Anterior cingulate cortex (tissue), 58 donors: ENCODE measurements at regions not wholly inside any gene's neighbourhood (a gene's known extent, or its start where the extent isn't known, plus 50 kb on each side); places are given as distances from the start of the nearest gene placed in this dataset.
"Not testable (repeated sequence)": the region's sequence is repeated elsewhere in the genome, so short reads cannot be mapped to it uniquely, and the experiment has no call there.

Experiments used
- DNase-seq, 58 donors: peaks; one replicate each; lab custom pipeline; 2025; lab: John Stamatoyannopoulos, UW

DNA sequence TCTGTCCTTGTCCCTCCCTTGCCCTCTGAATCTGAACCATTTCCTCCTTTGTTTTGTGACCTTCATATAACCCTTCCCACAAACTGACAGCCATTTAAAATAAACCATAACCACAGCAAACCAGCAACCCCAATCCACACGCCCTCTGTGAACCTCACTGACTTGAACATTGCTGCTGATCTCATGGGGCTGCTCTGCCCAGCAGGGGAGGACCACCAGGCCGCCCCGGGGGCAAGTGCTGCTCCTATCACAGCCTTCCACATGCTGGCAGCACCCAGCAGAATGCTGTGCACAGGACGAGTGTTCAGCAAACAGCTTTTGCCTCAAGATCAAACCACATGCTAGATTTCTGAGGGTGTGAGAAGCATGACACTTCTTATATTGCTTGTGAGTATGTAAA, 73.9 kb upstream of the UXS1 start:
- DNase-seq: no peak

- no peak for DNase-seq
These were observed 67.8 kb upstream of the UXS1 start for GRCh38 chr2:106261871-106262321.

DNA sequence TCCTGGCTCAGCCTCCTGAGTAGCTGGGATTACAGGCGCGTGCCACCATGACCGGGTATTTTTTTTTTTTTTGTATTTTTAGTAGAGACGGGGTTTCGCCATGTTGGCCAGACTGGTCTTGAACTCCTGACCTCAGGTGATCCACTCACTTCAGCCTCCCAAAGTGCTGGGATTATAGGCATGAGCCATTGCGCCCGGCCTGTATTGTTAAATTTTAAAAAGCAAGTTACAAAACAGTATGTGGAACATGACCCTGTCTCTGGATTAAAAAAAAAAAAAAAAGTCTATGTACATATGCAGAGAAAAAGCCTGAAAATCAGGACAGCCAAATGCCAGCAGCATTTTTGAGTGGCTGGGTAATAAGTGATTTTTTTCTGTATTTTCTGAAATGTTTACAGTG, 64.8 kb upstream of the UXS1 start:
- not testable (repeated sequence) for DNase-seq

- no peak for DNase-seq
These were observed 63.7 kb upstream of the UXS1 start for GRCh38 chr2:106257830-106258229.

DNA sequence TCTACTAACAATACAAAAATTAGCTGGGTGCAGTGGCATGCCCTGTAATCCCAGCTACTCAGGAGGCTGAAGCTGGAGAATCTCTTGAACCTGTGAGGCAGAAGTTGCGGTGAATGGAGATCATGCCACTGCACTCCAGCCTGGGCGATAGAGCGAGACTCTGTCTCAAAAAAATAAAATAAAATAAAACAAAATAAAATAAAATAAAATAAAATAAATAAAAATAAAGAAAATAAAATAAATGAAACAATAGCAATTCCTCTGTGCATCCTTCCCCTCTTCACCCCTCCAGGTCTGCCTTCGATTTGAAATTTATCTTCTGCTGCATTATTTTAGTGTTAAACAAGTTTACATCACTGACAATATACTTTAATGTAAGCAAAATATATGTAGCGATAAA, 63.0 kb upstream of the UXS1 start:
- DNase-seq: no peak

DNA sequence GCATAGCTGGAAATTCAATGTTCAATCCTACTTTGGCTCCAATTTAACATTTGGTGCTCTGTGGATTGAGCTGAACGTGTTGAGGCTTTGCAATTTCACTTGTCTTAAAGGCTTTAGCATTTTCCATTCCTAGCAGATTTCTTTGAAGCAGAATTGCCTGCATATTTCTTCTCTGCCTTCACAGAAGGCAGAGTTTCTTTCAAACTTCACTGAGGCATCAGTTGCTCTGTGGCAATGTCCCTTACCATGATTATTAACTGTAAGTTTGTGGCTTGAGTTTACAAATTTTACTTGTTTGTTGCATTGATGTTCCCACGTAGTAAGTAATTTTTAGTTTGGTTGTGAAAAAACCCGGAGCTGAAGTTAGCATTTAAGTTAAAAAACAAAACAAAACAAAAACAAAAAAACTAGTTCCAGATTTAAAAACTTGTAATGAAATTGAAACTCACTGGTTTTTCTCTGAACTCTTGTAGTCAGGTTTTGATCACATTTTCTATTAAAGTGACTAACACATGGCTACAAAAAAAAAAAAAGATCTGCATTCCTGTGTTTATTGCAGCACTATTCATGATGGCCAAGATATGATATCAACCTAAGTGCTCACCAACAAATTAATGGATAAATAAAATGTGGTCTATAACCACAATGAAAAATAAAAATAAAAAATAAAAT, 55.2 kb upstream of the UXS1 start:
- not testable (repeated sequence) for DNase-seq

DNA sequence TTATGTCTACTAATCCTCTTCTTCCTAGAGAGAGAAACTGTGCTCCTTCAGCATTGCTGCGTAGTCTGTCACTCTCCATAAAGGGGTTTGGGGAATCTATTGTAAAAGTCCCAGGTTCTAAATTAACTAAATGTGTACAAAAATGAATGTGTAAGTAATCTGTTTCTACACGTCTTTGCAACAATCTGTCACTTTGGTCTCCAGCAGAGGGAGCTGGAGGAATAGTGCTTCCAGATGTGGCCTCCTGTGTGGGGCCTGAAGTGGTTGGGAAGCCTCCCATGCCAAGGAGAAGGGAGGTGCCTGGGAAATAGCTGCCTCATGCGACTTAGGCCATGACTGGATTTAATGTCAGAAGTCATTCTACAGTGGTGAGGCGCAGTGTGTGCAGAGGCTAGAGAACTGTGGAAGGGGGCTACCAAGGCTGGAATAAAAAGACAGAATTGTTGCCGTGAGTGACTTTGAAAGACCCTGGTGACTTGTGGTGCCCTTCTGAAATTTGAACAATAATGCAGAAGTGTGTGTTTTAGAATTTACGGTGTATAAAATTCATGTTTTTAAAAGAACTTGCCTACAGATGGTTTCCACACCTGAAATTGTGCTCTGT, 54.5 kb upstream of the UXS1 start:
- not testable (repeated sequence) for DNase-seq
